PFSK-1 (cell line): ENCODE measurements at regions not wholly inside any gene's neighbourhood (a gene's known extent, or its start where the extent isn't known, plus 50 kb on each side); places are given as distances from the start of the nearest gene placed in this dataset.

ENCODE experiments used
- FOXP2 ChIP-seq: optimal IDR thresholded peaks from 2 replicates; pipeline ENCODE3; 2011; ENCODE audit warnings: borderline replicate concordance, control low read depth, inconsistent platforms; ENCODE audit not compliant: insufficient read depth; ENCODE audit errors: extremely low read length, extremely low read depth
- POLR2AphosphoS5 ChIP-seq: IDR thresholded peaks from 2 replicates; pipeline ENCODE4 v1.6.1; 2012; ENCODE audit warnings: low read depth, mild to moderate bottlenecking, control low read depth, low read length, moderate library complexity
- REST ChIP-seq, 2 experiments: IDR thresholded peaks; 2 replicates each; pipeline versions ENCODE4 v1.6.1 to v1.8.0; 2011 to 2012; ENCODE audit warnings: low read depth in 2 of 2, low read length in 2 of 2, control low read depth in 1 of 2, inconsistent platforms in 1 of 2, mild to moderate bottlenecking in 1 of 2, moderate library complexity in 1 of 2; ENCODE audit not compliant: insufficient read depth in 1 of 2
- SIN3A ChIP-seq: IDR thresholded peaks from 2 replicates; pipeline ENCODE4 v1.6.1; 2012; ENCODE audit warnings: mild to moderate bottlenecking, low read length, moderate library complexity, borderline replicate concordance; ENCODE audit not compliant: insufficient read depth
- TAF1 ChIP-seq: IDR thresholded peaks from 2 replicates; pipeline ENCODE4 v1.6.1; 2012; ENCODE audit warnings: low read length, control low read depth, borderline replicate concordance; ENCODE audit not compliant: insufficient read depth

DNA sequence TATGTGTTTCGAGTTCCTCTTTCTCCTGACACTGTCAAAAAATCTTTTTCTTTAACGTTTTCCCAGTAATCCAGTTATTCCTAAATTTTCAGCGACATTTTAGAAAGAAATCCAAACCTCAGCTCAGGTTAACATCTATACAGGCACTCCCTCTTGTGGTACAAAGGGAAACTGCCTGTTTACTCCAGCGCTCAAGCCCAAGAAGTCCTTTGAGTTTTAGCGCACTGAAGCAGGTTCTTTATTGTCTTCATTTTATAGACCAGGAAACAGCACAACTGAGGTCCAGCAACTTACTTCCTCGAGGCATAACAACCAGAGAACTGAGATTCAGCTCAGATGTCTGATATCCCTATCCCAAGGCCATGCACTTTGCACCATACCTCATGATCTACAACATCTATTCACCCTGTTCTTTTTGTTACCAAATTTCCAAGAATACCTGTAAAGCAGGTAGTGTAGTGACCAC, 287.2 kb upstream of the MKLN1 start:
- TF ChIP-seq TAF1 (no peak), POLR2AphosphoS5 (no peak), SIN3A (no peak), REST (IDR thresholded peaks at IDR 0.05; ENCODE audit: insufficient read depth in 1 of 2, low read depth in 2 of 2, low read length in 2 of 2) (no peak), FOXP2 (no peak)
